Common myeloid progenitor, CD34-positive (primary cell): ENCODE measurements at regions not wholly inside any gene's neighbourhood (a gene's known extent, or its start where the extent isn't known, plus 50 kb on each side); places are given as distances from the start of the nearest gene placed in this dataset.
"Not testable (repeated sequence)": the region's sequence is repeated elsewhere in the genome, so short reads cannot be mapped to it uniquely, and the experiment has no call there.

Experiments used
- CTCF ChIA-PET: fragments of 350-600 bp; sonication (Branson Sonifier 250); formaldehyde crosslinking; loops from one replicate; lab custom pipeline; 2021; ENCODE audit warnings: antibody characterized with exemption; lab: Charles Lee
- POLR2A ChIA-PET: fragments of 350-600 bp; sonication (Branson Sonifier 250); formaldehyde crosslinking; loops from one replicate; lab custom pipeline; 2021; ENCODE audit warnings: antibody characterized with exemption; lab: Charles Lee
- DNase-seq, 3 donors: peaks; one replicate each; pipeline versions ENCODE4 v3.0.0 to v3.0.0-alpha.2; 2013
- H3K27ac ChIP-seq, 2 experiments: 1 replicate in 1 of 2; 2 replicates in 1 of 2; pipeline ENCODE4 v1.7.0; 2013; ENCODE audit warnings: inconsistent platforms in 2 of 2, low read length in 2 of 2, mild to moderate bottlenecking in 2 of 2, low read depth in 1 of 2, moderate library complexity in 1 of 2; ENCODE audit not compliant: severe bottlenecking in 2 of 2, insufficient read depth in 1 of 2, poor library complexity in 1 of 2
- H3K27me3 ChIP-seq, 5 experiments: replicated peaks in 2 of 5; 1 replicate in 3 of 5; 2 replicates in 2 of 5; pipeline versions ENCODE4 v1.6.1 to v1.7.0; 2013; ENCODE audit warnings: low read length in 4 of 5, mild to moderate bottlenecking in 2 of 5, moderate library complexity in 2 of 5, inconsistent platforms in 1 of 5; ENCODE audit not compliant: insufficient read depth in 5 of 5, control insufficient read depth in 4 of 5
- H3K36me3 ChIP-seq, 4 experiments: 1 replicate in 2 of 4; 2 replicates in 2 of 4; pipeline versions ENCODE4 v1.6.1 to v1.7.0; 2013; ENCODE audit warnings: low read length in 3 of 4, control low read depth in 1 of 4, mild to moderate bottlenecking in 1 of 4; ENCODE audit not compliant: control insufficient read depth in 4 of 4, insufficient read depth in 4 of 4
- H3K4me1 ChIP-seq, 4 experiments: 1 replicate in 3 of 4; 2 replicates in 1 of 4; pipeline versions ENCODE4 v1.6.1 to v1.7.1; 2013; ENCODE audit warnings: low read length in 3 of 4, mild to moderate bottlenecking in 3 of 4, control low read depth in 1 of 4, inconsistent platforms in 1 of 4, moderate library complexity in 1 of 4; ENCODE audit not compliant: control insufficient read depth in 4 of 4, insufficient read depth in 4 of 4; ENCODE audit errors: control extremely low read depth in 1 of 4
- H3K4me3 ChIP-seq, 7 experiments: 1 replicate in 4 of 7; 2 replicates in 3 of 7; pipeline versions ENCODE4 v1.5.1 to v1.7.0; 2013; ENCODE audit warnings: mild to moderate bottlenecking in 7 of 7, low read length in 6 of 7, moderate library complexity in 6 of 7, inconsistent platforms in 2 of 7, low read depth in 2 of 7, control low read depth in 1 of 7; ENCODE audit not compliant: insufficient read depth in 4 of 7, control insufficient read depth in 1 of 7; ENCODE audit errors: extremely low read depth in 1 of 7
- H3K9me3 ChIP-seq, 5 experiments: 1 replicate in 4 of 5; 2 replicates in 1 of 5; pipeline versions ENCODE4 v1.6.1 to v1.7.1; 2013; ENCODE audit warnings: low read length in 4 of 5, mild to moderate bottlenecking in 2 of 5, inconsistent platforms in 1 of 5, low read depth in 1 of 5, moderate library complexity in 1 of 5; ENCODE audit not compliant: control insufficient read depth in 4 of 5, insufficient read depth in 2 of 5; ENCODE audit errors: control extremely low read depth in 1 of 5
- WGBS: methylation state at CpG from one replicate; pipeline ENCODE4 v1.1.5; 2013; ENCODE audit not compliant: insufficient coverage; 5-methylcytosine and 5-hydroxymethylcytosine counted together

GRCh38 chr3:187810021-187810446 lies 64.8 kb upstream of the BCL6 start:
- Histone ChIP-seq H3K27me3 (no peaks in the 10 kb centered on the region), H3K4me3 (no peak overlapping the region), H3K4me1 (no peaks in the 10 kb centered on the region), H3K36me3 (no peaks in the 10 kb centered on the region), H3K9me3 (peaks cover 0 to 5% (median 0%) of the 10 kb centered on the region in 5 experiments), H3K27ac (no peak overlapping the region)
- CTCF ChIA-PET = interaction anchor here (0.7 to 0.8 kb wide), 2 partner anchors 11 to 22 kb away, joined by 3 read pairs; no protein-coding TSS in a partner anchor
- POLR2A ChIA-PET = interaction anchor here (0.6 to 0.7 kb wide), 2 partner anchors 1043 to 1163 kb away, joined by 4 to 5 read pairs; no protein-coding TSS in a partner anchor
- WGBS = 94% methylated on average over 3 of the region's 3 CpGs
- DNase-seq = no peak

- Histone ChIP-seq H3K36me3 (no peaks in the 10 kb centered on the region), H3K27ac (no peak overlapping the region), H3K4me1 (no peaks in the 10 kb centered on the region), H3K9me3 (no peaks in the 10 kb centered on the region), H3K27me3 (no peaks in the 10 kb centered on the region), H3K4me3 (no peak overlapping the region)
- CTCF ChIA-PET = interaction anchor here (0.7 to 1.3 kb wide), 2 partner anchors 8 to 285 kb away, joined by 3 read pairs; no protein-coding TSS in a partner anchor
- DNase-seq = peak in 2 of 3 donors; percentile 6 to 14
- POLR2A ChIA-PET = no interaction called here
- WGBS = 100% methylated on average over 2 of the region's 4 CpGs
Observed at GRCh38 chr3:187811585-187812250, 66.5 kb upstream of the BCL6 start.

GRCh38 chr3:187812496-187812895 lies 67.2 kb upstream of the BCL6 start:
- no peak overlapping the region for H3K27ac ChIP-seq
- ChIA-PET POLR2A (no interaction called here), CTCF (interaction anchor here (1.3 kb wide), 1 partner anchor 9 kb away, joined by 3 read pairs; no protein-coding TSS in a partner anchor)

GRCh38 chr3:187813198-187813597 lies 67.9 kb upstream of the BCL6 start:
- Histone ChIP-seq H3K36me3 (no peaks in the 10 kb centered on the region), H3K27ac (no peak overlapping the region), H3K9me3 (peaks cover 0 to 4% (median 0%) of the 10 kb centered on the region in 5 experiments), H3K27me3 (no peaks in the 10 kb centered on the region), H3K4me1 (no peaks in the 10 kb centered on the region), H3K4me3 (no peak overlapping the region)
- ChIA-PET POLR2A (no interaction called here), CTCF (no interaction called here)
- WGBS = no CpG with 5 or more reads among the region's 1 CpG
- no peak for DNase-seq

More at GRCh38 chr3:187812496-187812895, 67.2 kb upstream of the BCL6 start:
- H3K4me3 ChIP-seq = no peak overlapping the region
- no peaks in the 10 kb centered on the region for H3K36me3 ChIP-seq
- H3K4me1 ChIP-seq = no peaks in the 10 kb centered on the region
- H3K9me3 ChIP-seq = peaks cover 0 to 3% (median 0%) of the 10 kb centered on the region in 5 experiments
- DNase-seq = no peak
- no peaks in the 10 kb centered on the region for H3K27me3 ChIP-seq
- WGBS = 100% methylated on average over 2 of the region's 5 CpGs

GRCh38 chr3:187817766-187818165 lies 72.5 kb upstream of the BCL6 start:
- H3K36me3 ChIP-seq, H3K9me3 ChIP-seq, H3K4me3 ChIP-seq, H3K27ac ChIP-seq, H3K27me3 ChIP-seq, CTCF ChIA-PET, DNase-seq, POLR2A ChIA-PET, H3K4me1 ChIP-seq: not testable (repeated sequence)
- WGBS = 92% methylated on average over 2 of the region's 3 CpGs

GRCh38 chr3:187821616-187822317 lies 76.5 kb upstream of the BCL6 start:
- Histone ChIP-seq H3K36me3 (no peaks in the 10 kb centered on the region), H3K4me1 (peaks cover 0 to 10% (median 3%) of the 10 kb centered on the region in 4 experiments), H3K27me3 (no peaks in the 10 kb centered on the region), H3K27ac (no peak overlapping the region), H3K9me3 (peaks cover 0 to 4% (median 0%) of the 10 kb centered on the region in 5 experiments), H3K4me3 (no peak overlapping the region)
- ChIA-PET CTCF (no interaction called here), POLR2A (no interaction called here)
- no peak for DNase-seq
- WGBS = 100% methylated on average over 1 of the region's 2 CpGs

GRCh38 chr3:187822402-187822801 lies 77.1 kb upstream of the BCL6 start:
- Histone ChIP-seq H3K4me3 (no peak overlapping the region), H3K27ac (no peak overlapping the region), H3K36me3 (no peaks in the 10 kb centered on the region), H3K4me1 (peaks cover 0 to 10% (median 3%) of the 10 kb centered on the region in 4 experiments), H3K9me3 (peaks cover 0 to 1% (median 0%) of the 10 kb centered on the region in 5 experiments), H3K27me3 (no peaks in the 10 kb centered on the region)
- CTCF ChIA-PET = no interaction called here
- POLR2A ChIA-PET = no interaction called here
- DNase-seq = peak in 2 of 3 donors; percentile 4 to 10
